Stimulated activated CD4-positive, alpha-beta T cell treated with anti-CD3 and anti-CD28 coated beads, Interleukin-12 subunit alpha, Interleukin-12 subunit beta, amount 100 ng/mL, for 24 hours (primary cell): ENCODE measurements at regions not wholly inside any gene's neighbourhood (a gene's known extent, or its start where the extent isn't known, plus 50 kb on each side); places are given as distances from the start of the nearest gene placed in this dataset.
"Not testable (repeated sequence)": the region's sequence is repeated elsewhere in the genome, so short reads cannot be mapped to it uniquely, and the experiment has no call there.

Experiments used
- DNase-seq, 2 experiments: peaks; one replicate each; pipeline ENCODE4 v3.0.0-alpha.2; 2020; ENCODE audit warnings: low read depth in 2 of 2

DNA sequence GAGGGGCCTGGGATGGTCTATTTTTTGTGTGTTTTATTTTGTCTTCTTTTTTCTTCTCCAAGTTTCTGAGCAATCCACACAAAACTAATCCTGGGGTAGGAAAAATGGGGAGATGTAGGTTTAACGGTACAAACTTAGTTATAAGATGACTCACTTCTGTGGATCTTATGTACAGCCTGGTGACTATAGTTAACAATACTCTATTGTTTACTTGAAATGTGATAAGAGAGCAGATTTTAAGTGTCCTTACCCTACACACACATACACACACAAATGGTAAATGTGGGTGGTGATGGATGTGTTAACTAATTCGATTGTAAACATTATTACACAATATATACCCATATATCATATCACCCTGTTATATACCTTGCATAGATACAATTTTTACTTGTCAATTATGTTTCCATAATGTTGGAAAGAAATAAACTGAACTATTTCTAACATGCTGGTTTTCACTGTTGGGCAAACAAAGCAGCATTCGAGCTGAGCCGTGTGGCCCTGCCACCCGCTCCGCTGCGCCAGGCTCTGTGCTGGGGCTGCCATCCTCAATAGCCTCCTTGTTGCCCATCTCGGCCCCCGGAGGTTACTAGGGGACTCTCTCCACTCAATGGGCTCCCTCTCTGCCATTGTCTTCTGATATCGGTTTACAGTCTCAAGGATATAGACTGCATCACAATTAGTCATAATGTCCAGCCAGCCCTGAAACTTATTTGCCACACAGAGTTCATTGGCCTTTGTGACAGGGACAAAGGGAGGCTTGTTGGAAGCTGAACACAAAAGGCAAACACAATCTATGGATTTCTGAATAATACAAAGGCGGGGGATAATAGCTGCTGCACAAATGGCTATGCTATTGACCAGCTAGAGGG is 380.3 kb upstream of the MAF start:
- DNase-seq: no peak

DNA sequence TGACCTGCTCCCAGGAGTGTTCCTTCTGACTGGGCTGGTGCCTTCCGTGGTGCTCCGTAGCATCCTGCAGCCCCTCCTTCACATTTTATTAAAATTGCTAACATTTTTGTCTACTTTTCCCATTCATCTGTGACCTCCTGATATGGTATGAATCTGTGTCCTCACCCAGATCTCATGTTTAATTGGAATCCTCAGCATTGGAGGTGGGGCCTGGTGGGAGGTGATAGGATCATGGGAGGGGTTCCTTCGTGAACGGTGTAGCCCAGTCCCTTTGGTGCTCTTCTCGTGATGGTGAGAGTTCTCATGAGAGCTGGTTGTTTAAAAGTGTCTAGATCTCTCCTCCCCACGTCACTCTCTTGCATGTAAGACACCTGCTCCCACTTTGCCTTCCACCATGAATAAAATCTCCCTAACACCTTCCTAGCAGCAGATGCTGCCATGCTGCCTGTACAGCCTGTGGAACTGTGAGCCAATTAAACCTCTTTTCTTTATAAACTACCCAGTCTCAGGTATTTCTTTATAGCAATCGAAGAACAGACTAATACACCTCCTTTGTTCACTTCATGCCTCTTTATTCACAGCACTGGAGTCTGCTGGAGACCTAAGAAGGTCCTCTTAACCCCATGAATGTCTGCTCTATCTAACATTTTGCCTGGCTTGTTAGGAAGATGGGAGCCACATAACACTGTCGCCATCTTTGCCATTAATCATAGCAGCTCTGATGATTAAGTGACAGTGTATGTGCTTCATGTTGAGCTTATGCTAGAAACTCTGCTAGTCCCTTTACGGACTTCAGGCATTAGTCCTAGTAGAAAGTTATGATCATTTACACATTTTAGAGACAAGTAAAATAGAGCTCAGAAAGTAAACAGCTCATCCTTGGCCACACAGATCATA is 377.7 kb upstream of the MAF start:
- no peak for DNase-seq

DNA sequence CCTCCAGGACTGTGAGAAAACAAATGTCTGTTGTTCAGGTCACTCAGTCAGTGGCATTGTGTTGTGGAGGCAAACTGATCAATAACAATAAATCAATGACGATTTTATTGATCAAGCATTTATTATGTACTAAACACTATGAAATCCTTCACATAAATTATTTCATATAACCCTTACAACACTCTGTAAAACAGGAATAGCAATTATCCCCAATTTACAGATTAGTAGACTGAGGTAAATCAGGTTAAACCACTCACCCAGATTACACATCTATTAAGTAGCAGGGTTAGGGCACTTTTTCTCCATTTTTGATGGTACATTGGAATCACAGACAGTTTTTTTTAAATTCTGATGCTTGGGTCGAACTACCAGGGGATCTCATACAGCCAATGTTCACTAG is 372.8 kb upstream of the MAF start:
- DNase-seq: no peak

DNA sequence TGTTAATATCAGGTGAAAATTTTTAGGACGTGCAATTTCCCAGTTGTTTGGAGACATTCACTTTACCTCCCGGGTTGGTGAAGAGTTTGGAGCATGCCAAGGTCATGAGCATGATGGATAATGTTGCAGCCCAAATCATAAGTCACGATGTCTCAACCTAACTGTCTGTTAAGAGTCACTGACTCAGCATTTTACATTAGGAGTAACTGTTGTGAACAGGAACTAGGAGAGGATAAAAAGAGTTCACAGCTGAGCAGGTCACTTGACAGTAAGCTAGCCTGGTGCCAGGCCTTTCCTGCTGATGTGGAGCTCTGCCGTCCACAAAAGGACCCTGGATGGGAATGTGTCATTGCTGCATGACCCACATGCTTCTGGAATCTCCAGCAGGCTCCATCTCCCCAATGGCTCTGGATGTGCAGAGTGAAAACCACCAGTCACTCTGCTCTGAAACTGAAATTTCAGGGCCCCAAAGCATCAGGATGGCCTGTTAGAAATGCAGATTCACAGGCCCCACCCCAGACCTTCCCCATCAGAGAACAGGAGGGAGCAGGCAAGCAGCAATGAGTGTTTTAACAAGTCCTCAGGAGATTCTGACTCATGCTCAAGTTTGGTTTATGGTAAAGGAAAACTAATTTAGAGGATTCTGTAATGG is 371.6 kb upstream of the MAF start:
- no peak for DNase-seq

DNA sequence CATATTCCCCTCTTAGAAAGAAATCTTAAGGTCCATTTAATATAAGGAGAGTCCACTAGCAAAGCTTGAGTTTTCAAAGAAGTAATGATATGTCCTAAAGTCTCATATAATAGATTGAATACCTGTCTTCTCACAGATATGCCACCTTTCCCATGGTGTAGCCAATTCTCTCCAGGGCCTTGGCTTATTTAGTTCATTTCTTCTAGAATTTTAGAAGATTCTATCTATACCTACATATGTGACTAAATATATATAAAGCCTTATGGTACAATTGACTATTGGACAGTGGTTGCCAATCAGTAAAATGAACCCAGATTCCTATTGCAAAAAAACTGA is 370.7 kb upstream of the MAF start:
- DNase-seq: no peak

DNA sequence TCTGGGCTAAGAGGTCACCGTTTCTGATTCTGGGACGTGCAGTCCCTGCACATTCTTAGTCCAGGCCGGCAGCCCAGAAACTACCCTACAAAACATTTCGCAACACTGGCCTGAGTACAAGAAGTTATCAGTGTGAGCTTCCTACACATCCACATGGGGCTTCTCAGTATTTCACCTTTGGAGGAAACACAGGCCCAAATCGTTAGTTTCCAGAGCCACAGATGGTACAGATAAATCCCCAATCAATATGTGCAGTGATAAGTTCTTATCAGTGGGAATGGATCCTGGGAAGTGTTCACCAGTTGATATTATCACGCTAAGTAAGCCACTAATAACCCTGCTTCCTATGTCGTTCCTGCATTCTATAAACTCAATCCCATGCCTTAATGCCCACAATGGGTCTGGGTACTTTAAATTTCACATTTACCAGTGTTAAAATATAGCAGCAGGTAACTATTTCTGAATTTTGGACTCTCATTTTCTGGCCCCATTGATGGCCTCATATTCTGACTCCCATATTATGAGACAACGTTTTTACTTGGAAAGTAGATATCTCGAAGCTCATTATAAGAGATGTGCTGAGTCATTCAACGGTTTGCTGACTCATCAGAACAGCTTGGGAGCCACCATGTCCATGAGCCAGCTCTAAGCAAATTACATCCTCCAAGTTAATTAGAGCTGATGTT is 370.2 kb upstream of the MAF start:
- no peak for DNase-seq

DNA sequence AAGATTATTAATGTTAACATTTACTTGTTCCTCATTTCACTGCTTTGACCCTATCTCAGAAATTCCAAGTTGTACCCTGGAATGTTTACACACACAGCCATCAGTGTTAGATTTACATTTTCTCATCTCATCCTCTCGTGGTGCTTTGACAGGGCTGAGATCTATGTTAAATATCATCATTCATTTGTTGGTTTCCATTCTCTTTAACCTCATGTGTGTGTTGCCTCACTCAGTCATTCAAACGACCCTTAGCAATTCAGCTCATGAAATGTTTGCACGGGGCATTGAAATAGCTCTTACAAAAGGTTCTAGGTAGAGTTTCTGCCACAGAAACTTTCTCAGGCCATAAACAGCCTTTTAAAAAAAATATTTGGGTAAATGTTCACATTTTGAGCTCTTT is 369.6 kb upstream of the MAF start:
- no peak for DNase-seq

DNA sequence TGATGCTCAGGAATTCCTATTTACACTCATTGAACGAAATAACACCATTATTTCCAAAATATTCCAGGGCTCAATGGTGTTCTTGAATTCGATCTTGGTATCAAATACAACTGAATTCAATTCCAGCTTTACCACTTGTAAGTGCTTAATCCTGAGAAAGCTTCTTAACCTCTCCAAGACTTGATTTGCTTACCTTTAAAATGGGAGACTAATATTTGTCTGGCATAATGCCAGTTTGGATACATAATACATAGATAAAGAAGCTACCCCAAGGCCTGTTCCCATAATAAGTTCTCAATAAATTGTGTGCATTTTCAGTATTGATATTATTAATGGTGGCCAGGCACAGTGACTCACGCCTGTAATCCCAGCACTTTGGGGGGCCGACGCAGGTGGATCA is 368.9 kb upstream of the MAF start:
- no peak for DNase-seq

DNA sequence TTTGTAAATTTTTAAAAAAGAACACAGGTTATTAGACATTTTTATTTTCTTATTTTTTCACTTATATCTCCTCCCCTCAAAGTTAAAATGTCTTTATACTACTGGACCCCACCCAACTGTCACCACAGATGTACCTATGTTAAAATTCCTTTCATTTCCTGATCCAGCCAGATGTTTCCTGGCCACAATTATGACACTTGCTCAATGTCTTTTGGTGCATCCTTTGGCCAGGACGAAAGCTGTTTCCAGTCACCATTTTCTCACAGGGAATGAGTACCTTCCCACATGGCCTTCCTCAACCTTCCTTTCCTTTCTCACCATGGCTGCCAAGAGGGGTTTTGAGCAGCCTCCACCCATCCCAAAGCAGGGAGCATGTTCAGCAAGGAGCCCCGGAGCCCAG is 365.7 kb upstream of the MAF start:
- DNase-seq: no peak

DNA sequence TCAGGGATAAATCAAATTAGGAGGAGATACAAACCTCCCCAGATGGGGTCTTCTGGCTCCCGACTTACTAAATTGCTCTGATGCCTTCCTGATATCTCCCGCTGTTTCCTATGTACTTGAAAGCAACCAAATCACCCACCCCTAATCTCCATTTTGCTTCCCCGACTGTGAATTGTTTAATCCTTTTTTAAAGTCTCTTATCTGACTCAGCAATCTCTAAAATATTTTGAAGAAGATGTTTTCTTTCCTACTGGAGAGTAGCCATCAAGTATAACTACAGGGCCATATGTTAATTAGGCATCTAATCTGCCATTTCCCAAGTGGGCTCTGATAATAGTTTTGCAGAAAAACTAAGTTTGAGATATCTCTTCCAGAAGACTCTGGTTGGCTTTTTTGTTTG is 365.2 kb upstream of the MAF start:
- no peak for DNase-seq

DNA sequence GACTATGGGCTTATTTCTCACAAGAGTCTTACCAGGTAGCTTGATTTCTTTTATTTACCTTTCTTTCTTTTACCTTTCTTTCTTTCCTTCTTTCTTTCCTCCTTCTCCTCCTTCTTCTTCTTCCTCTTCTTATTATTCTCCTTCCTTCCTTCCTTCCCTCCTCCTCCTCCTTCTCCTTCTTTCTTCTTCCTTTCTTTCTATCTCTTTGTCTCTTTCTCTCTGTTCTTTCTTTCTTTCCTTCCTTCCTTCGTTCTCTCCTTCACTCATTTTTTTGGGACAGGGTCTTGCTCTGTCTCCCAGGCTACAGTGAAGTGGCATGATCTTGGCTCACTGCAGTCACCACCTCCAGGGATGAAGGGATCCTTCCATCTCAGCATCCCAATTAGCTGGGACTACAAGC is 363.6 kb upstream of the MAF start:
- no peak for DNase-seq

DNA sequence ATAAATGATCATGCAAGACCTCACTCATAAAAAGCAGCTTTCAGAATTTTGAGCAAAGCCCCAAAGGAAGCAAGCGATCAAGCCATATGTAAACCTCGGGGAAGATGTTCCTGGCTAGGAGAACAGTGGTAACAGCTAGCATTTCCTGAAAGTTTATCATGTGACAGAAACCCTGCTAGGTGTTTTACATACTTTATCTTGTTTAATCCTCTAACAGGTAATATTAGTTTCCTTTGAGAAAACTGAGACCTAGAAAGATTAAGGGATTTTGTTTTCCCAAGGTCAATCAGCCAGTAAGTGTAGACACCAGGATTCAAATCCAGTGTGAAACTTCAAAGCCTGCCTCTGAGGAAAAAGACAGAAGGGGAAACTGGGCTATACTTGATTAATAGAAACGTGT is 362.4 kb upstream of the MAF start:
- DNase-seq: no peak

DNA sequence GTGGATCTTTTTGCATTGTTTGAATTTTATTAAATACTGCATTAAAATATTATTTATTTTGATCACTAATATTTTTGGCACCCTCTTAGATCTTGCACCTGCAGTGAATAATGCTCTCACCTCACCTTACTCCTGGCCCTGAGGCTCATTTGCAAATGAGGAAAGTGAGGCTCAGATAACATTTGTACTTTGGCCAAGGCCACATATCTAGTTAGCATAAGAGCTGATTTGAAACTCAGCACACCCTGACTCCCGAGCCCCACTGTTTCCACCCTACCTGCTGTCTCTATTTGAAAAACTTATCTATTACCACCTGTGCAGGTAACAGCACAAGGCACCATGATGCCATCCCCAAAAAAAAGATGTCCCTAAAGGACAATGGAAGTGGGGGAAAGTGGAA is 358.7 kb upstream of the MAF start:
- DNase-seq: no peak

DNA sequence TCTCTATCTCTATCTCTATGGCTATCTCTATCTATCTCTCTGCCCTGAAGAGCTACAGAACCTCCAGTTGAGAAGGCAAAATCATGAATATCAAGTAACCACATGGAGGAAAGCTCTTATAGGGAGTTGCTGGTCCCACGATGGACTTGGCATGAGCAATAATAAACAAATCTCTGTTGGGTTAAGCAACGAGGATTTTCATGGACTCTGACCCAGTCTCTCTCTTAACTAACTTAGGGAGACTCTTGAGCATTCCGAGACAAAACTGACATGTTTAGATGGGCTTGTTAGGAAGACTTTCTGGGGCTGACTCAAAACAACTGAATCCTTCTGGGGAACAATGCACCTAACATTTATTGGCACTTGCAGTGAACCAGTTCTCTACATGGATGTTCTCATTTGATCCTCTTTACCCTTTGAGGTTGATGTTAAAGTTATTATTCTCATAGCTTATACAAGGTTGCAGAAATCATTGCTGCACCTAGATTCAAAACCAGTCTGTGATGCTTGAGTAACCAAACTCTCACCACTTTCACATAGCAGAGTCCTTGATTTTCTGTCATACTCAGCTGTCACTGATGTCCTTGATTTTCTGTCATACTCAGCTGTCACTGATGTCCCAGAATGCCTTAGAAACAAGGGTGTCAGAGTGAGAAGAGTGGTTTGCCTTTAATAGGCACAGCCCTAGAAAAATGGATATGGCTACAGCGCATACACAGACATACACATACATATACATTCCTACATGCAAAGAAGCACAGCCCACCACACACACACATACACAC is 354.6 kb upstream of the MAF start:
- DNase-seq: no peak

DNA sequence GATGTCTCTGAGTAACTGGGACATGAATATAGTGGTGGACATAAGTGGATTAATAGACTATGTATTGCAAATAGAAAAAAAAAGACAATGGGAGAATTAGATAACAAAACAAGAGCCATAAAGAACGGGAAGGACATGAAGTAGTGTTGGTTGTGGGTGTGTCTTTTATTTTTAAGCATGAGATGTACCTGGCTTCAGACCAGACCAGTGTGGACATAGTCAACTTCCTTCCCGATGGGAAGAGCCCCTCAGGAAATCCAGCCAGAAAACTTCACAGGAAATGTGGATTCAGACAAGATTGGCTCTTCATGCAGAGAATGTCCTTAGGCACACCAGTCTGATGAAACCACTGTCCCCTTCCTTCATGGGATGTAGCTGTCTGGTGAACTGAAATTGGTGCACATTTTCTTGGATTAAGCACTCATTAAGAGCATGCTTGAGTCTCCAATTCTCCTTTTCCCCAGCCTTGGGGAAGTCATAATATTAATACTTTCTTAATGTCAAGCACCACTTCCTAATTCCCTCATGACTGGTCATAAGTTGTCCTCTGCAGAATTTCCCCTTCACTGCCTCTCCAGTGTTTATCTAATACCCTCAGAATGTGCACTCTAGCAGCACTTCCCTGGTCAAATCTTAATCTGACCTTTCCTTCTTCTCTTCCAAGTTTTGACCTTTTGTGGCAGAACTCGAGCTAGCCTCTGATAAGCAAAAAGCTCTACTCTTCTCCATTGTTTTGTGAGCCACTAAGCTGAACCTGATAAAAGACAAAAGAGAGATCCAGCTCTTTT is 350.6 kb upstream of the MAF start:
- DNase-seq: no peak

DNA sequence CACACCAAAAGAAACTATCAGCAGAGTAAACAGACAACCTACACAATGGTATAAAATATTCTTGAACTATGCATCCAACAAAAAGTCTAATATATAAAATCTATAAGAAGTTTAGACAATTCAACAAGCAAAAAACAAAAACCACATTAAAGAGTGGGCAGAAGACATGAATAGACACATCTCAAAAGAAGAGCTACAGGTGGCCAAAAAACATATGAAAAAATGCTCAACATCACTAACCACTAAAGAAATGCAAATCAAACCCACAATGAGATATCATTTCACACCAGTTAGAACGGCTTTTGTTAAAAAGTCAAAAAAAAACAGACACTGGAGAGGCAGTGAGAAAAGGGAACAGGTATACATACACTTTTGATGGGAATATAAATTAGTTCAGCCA is 348.9 kb upstream of the MAF start:
- DNase-seq: no peak

DNA sequence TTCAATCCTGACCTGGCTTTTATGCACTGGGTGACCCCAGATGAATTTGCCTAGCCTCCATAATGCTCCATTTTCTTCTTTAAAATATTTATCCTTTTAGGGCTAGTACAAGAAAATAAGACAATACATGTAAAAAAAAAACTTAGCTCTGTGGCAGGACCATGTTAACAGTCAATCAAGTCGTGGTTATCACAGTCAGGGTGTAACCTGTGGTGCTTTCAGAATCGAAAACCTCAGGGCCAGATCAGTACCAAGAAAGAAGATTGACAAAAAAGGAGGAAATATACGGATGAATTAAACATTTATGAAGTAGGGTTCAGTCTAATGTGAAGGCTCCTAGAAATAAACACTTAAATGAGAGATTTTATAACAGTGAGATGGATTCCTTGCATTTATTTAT is 347.2 kb upstream of the MAF start:
- DNase-seq: no peak

DNA sequence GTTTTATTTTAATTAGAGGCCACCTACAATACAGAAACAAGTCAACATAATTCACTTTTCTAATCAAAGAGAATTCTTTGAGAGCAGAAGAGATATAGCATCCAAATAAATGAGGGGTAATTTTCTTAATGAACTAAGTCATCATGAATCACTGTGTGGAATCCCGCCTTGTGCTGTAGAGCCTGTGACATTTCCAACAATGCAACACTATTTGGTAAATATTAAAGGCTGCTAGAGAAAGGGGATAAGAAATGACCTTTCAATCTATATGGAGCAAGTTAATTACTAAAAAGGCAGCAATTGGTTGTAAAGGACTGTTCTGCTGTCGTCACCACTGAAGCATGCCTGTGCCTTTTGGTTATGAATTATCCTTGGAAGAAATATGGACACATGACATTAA is 345.7 kb upstream of the MAF start:
- DNase-seq: no peak

DNA sequence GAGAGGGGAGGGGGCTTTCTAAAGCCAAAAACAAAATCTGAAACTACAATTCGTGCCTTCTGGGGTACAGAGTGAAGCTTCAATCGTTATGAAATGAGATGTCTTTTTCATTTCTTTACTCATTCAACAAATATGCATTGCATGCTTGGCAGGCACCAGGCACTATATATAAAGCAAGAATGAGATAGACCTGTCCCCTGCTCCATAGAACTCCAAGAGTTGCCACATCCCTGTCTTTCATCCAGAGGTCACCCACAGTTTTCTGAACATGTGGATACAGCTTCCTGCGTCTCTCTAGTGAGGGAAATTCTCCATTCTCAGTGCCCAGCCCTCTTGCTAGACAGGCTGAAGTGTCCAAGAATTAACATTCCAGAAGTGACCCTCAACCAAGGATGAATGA is 343.2 kb upstream of the MAF start:
- no peak for DNase-seq

DNA sequence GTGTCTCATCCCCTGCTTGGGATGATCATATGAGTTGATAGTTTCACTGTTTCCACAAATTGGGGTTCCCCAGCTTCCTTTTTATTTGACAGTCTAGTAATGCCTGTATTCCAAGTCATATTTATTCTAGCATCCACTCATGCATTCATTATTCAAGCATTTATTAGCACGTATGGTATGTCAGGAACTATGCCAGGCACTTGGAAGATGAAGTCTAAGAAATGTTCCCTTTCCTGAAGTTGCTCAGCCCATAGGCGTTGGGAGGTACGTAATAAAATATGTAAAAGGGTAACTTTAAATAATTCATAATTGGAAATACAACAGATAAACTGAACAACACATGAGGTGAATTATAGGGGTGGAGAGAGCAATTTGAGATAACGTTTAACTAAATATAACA is 338.0 kb upstream of the MAF start:
- DNase-seq: no peak

DNA sequence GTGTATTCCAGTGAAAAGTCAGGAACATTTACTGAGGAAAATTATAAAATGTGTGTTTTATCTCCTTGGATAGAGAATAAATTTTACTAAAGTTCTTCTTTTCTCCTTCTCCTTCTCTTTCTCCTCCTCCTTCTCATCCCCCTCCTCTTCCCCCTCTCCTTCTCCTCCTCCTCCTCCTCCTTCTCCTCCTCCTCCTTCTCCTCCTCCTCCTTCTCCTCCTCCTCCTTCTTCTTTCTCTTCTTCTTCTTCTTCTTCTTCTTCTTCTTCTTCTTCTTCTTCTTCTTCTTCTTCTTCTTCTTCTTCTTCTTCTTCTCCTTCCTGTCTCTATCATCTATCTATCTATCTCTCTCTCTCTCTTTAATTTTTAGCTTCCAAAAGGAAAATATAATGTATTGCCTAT is 337.1 kb upstream of the MAF start:
- not testable (repeated sequence) for DNase-seq
